Frontal cortex (tissue), 3 donors: ENCODE measurements at regions not wholly inside any gene's neighbourhood (a gene's known extent, or its start where the extent isn't known, plus 50 kb on each side); places are given as distances from the start of the nearest gene placed in this dataset.

Experiments
- DNase-seq, 2 donors: peaks; one replicate each; pipeline ENCODE4 v3.0.0; 2012; ENCODE audit warnings: low spot score in 2 of 2
- FAIRE-seq: peaks from 2 replicates; lab custom pipeline; 2012; peaks lifted over from hg19 to GRCh38; lab: Jason Lieb, UNC
- donor health status: control.
- donor health status: control.
- donor health status: control.

DNA sequence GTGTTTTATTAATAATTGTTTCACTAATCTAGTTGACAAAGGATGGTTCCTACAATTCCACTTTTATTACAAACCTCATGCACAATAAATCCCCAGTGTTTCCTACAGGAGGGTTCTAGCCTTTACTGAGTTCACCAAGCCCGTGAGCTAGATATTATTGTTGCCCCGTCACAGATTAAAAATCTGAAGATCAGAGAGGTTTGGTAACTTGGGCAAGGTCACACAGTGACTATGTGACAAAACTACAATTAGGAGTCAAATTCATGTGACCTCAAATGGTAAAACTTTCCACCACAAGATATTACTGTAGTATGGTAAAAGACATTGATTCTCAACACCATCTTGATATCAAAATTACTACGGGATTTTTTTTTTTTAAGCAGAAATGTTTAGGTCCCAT is 124.6 kb downstream of the BTC start:
- DNase-seq (no peak), FAIRE-seq (no peak)

DNA sequence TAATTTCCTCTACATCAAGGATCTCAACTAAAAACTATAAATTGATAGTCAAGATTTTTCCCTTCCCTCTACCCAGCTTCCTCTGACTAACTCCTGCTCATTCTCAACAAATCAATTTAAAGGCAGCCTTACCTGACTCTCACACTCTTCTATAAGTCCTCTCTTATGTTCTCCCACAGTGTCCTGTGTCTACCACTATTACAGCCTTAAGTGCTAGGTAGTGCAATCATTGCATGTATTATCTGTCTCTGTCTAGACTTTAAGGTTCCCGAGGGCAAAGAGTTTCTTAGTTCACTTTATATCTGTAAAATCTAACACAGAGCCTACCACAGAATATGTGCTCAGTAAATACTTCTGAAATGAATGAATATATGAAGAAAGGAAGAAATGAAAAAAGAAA is 123.7 kb downstream of the BTC start:
- DNase-seq = no peak
- no peak for FAIRE-seq

DNA sequence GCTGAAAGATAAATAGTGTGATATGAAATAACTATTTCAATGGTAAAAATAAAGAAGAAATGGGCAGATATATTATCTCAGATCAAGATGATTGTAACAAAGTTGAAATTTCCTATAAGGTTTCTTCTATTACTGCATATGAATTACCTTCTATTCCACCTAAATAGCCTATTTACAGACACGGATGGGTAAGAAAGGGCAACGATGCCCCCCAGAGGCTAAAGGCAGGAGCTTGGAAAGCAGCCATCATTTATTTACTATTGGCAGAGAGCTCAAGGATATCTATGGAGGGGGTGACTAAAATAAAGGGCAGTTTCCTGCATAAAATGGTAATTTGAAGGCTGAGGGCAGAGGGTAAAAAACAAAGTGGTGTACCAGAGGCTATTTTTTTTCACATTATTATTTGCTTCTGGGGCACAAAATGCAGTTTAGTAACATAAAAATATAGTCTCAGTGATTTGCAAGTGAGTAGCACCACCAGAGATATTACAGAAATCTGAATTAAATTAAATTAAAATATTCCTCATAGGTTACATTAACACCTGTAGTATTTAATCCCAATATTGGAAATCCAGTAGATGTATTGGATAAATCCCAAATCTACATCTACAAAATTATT is 123.1 kb downstream of the BTC start:
- DNase-seq (no peak), FAIRE-seq (no peak)

DNA sequence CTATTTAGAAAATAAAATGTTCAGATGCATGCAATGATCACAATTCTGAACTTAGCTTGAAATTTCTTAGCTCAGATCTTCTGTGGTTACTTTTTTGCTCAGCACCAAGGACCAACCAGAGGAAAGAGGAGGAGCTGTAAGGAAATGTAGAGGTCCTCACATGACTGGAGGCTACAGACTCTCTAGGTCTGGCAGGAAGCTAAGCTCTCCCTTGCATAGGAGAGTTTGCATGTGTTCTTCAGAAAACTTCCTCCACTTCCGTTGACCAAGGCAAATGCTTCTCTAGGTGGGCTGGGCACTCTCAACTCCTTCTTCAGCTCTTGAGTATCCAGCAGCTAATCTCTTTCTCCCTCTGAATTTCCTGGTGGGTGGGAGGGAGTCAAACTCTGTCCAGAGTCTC is 119.6 kb downstream of the BTC start:
- FAIRE-seq = no peak
- DNase-seq = no peak

DNA sequence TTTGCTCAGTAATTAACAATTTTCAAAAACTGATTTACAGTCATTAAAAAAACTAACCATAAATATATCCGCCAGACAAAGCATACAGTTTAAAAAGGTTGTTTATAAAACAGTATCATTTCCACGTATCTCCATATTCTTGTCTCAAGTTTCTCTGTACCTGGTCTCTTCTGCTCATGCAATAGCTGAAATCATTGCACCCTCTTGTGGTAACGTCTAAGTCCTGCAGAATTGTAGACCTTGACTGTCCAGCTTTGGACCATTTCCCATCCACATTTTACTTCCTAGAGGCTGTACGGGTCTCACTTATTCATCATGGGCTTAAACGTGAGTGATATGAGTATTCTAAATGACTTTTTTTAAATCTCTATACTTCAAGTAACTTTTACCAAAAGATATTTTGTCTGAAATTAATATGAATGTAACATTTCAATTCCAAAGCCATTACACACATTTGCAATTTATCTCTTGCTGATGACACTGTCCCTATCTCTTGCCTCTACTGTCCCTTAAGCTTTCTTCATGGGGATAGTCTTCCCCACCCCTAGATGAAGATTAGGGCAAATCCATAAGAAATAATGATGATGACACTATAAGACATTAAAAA is 118.5 kb downstream of the BTC start:
- FAIRE-seq (no peak), DNase-seq (peak in 1 of 2 donors; percentile 14)

DNA sequence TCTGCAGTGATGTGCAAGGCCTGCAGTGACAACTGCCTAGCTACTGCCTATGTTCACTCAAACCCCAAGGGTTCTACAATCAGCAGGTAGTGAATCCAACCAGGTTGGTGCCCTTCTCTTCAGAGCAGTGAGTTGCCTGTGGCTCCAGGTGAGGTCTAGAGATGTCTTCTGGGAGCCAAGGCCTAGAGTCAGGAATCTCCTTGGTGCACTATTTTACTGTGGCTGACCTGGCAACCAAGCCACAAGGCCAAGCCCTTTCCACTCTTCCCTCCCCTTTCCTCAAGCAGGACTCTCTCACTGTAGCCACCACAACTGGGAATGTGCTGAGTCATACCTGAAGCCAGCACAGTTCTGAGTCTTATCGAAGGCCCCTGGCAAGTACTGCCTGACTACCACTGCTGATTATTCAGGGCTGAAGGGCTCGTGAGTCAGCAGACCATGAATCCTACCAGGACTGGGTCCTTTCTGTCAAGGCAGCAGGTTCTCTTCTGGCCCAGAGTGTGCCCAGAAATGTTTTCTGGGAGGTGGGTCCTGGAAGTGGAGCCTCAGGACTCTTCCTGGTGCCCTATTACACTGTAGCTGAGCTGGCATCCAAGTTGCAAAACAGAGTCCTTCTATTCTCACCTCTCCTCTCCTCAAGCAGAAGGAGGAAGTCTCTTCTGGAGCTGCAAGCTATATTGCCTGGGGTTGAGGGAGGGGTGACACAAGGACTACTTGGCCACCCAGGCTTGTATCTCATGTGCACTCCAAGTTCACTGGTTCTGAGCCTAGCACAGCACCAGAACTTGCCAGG is 111.6 kb downstream of the BTC start:
- FAIRE-seq = no peak
- DNase-seq = no peak

DNA sequence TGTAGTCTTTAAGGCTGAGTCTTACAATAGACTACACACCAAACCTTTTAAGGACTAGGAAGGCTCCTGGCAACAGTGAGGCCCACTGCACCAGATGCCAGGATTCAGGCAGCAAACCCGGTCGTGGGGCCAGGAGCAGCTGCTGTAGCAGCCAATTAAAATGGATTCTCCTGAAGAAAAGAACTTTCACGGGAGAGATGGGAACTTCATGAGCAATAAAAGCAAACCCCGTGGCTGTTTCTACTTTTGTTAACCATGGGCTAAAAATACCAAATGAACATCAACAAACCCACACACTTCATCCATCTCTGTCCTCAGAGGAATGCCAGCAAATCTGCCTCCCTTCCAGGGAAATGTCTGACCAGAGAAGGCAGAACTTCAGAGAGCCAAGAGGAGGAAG is 101.4 kb downstream of the BTC start:
- DNase-seq (peak in 1 of 2 donors; percentile 2), FAIRE-seq (no peak)
